GM23338 (cell line): ENCODE measurements at regions not wholly inside any gene's neighbourhood (a gene's known extent, or its start where the extent isn't known, plus 50 kb on each side); places are given as distances from the start of the nearest gene placed in this dataset.

ENCODE experiments used
- ATAC-seq: fragments of 200-7000 bp; cut with Tn5 transposase; 3 replicates; pipeline ENCODE4 v1.9.1; 2020
- DNase-seq: peaks from one replicate; pipeline ENCODE4 v3.0.0-alpha.2; 2015; ENCODE audit warnings: low spot score
- H2AFZ ChIP-seq: fragments of 200-600 bp; sonication (generic); 2 replicates; pipeline ENCODE4 v1.8.0; 2016; ENCODE audit warnings: antibody characterized with exemption, mild to moderate bottlenecking, moderate library complexity
- H3F3A ChIP-seq: fragments of 200-600 bp; sonication (generic); replicated peaks from 2 replicates; pipeline ENCODE4 v1.8.0; 2017; ENCODE audit warnings: antibody characterized with exemption, mixed run types, low read depth
- H3K27ac ChIP-seq: fragments of 200-600 bp; sonication (generic); 2 replicates; pipeline ENCODE4 v1.6.1; 2016; ENCODE audit warnings: low read depth
- H3K27me3 ChIP-seq: fragments of 200-600 bp; sonication (generic); 2 replicates; pipeline ENCODE4 v1.8.0; 2016; ENCODE audit warnings: mild to moderate bottlenecking, mixed run types, moderate library complexity; ENCODE audit not compliant: insufficient read depth
- H3K36me3 ChIP-seq: fragments of 200-600 bp; sonication (generic); 2 replicates; pipeline ENCODE4 v1.8.0; 2016; ENCODE audit warnings: mild to moderate bottlenecking; ENCODE audit not compliant: insufficient read depth
- H3K4me1 ChIP-seq: fragments of 200-600 bp; sonication (generic); 2 replicates; pipeline ENCODE4 v1.8.0; 2016; ENCODE audit warnings: mild to moderate bottlenecking, moderate library complexity; ENCODE audit not compliant: insufficient read depth
- H3K4me2 ChIP-seq: fragments of 200-600 bp; sonication (generic); 2 replicates; pipeline ENCODE4 v1.7.1; 2017; ENCODE audit warnings: mixed run types
- H3K4me3 ChIP-seq: fragments of 200-600 bp; sonication (generic); 2 replicates; pipeline ENCODE4 v1.6.1; 2016; ENCODE audit warnings: mixed run types
- H3K79me2 ChIP-seq: fragments of 200-600 bp; sonication (generic); replicated peaks from 2 replicates; pipeline ENCODE4 v1.8.0; 2017; ENCODE audit warnings: mild to moderate bottlenecking; ENCODE audit not compliant: insufficient read depth
- H3K9me2 ChIP-seq: fragments of 200-600 bp; sonication (generic); 2 replicates; pipeline ENCODE4 v1.8.0; 2017; ENCODE audit not compliant: insufficient read depth
- H4K20me1 ChIP-seq: fragments of 200-600 bp; sonication (generic); replicated peaks from 2 replicates; pipeline ENCODE4 v1.8.0; 2017; ENCODE audit warnings: mild to moderate bottlenecking; ENCODE audit not compliant: insufficient read depth
- H3K27ac Mint-ChIP-seq: 2 replicates; pipeline ENCODE4 v1.8.0; 2020; ENCODE audit warnings: inconsistent platforms, mild to moderate bottlenecking, moderate library complexity, mixed read lengths
- H3K27me3 Mint-ChIP-seq: 3 replicates; pipeline ENCODE4 v1.8.0; 2022; ENCODE audit warnings: low read depth, mild to moderate bottlenecking, moderate library complexity, mixed read lengths, inconsistent platforms; ENCODE audit not compliant: insufficient read depth, poor library complexity
- H3K36me3 Mint-ChIP-seq: 3 replicates; pipeline ENCODE4 v1.8.0; 2021; ENCODE audit warnings: low read depth, mild to moderate bottlenecking, inconsistent platforms, moderate library complexity, mixed read lengths
- H3K4me1 Mint-ChIP-seq: 3 replicates; pipeline ENCODE4 v1.8.0; 2020; ENCODE audit warnings: mild to moderate bottlenecking, inconsistent platforms, mixed read lengths
- H3K4me3 Mint-ChIP-seq: 3 replicates; pipeline ENCODE4 v1.8.0; 2021; ENCODE audit warnings: moderate library complexity, mild to moderate bottlenecking, inconsistent platforms, mixed read lengths
- H3K9me3 Mint-ChIP-seq: 3 replicates; pipeline ENCODE4 v1.8.0; 2020; ENCODE audit warnings: moderate library complexity, mild to moderate bottlenecking, inconsistent platforms, mixed read lengths
- NANOG ChIP-seq: IDR thresholded peaks from 2 replicates; pipeline ENCODE4 v1.6.1; 2016; ENCODE audit warnings: antibody characterized with exemption, borderline replicate concordance
- POLR2AphosphoS5 ChIP-seq: IDR thresholded peaks from 2 replicates; pipeline ENCODE4 v1.6.1; 2016; ENCODE audit warnings: antibody characterized with exemption, low read depth
- ZNF114 ChIP-seq: fragments of 250-450 bp; sonication (Bioruptor Pico); IDR thresholded peaks from 2 replicates; pipeline ENCODE4 v1.5.0; 2020; ENCODE audit warnings: mild to moderate bottlenecking, moderate library complexity
- ZNF331 ChIP-seq: fragments of 250-450 bp; sonication (Bioruptor Pico); IDR thresholded peaks from 2 replicates; pipeline ENCODE4 v1.5.0; 2020; ENCODE audit warnings: low read depth, mild to moderate bottlenecking, moderate library complexity
- TF ChIP-seq, protein P1 (sequence below): fragments of 250-450 bp; sonication (Bioruptor Pico); IDR thresholded peaks from 2 replicates; pipeline ENCODE4 v1.5.0; 2020; ENCODE audit warnings: mild to moderate bottlenecking, moderate library complexity
- TF ChIP-seq, protein P2 (sequence below), 2 experiments: fragments of 200-600 bp in 1 of 2; sonication (generic) in 1 of 2; conservative IDR thresholded peaks; 2 replicates each; pipeline versions ENCODE4 v1.5.1 to v1.6.1; 2016 to 2017; ENCODE audit warnings: antibody characterized with exemption in 2 of 2, low read depth in 2 of 2, mild to moderate bottlenecking in 2 of 2, moderate library complexity in 1 of 2

DNA sequence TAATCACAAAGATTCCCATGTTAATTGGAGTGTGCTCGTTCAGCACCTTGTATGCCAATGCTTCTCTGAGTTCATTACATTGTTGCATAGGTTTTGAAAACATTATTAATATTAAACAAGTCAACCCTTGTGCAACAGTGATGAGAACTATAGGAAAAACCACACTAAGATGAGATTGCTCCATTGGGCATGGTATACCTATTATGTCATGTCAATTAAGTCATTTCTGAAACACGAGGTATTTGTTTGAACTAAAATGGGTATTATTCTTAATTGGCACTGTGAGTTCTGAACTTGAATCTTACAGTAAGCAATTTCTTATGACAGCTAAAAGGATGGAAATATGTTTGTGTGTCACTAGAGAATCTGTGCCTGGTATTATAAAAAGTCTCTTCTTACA lies 447.7 kb downstream of the EFNA5 start:
- Histone ChIP-seq H3K27me3 (no peaks in the 10 kb centered on the region), H3K36me3 (no peaks in the 10 kb centered on the region), H3K4me3 (no peak overlapping the region), H2AFZ (no peak overlapping the region), H3K9me2 (no peaks in the 10 kb centered on the region), H3K4me2 (no peak overlapping the region), H3K4me1 (no peaks in the 10 kb centered on the region), H3F3A (no peaks in the 10 kb centered on the region), H3K79me2 (no peaks in the 10 kb centered on the region), H4K20me1 (no peaks in the 10 kb centered on the region), H3K27ac (no peak overlapping the region)
- peaks cover 2% of the 10 kb centered on the region for H3K27me3 Mint-ChIP-seq
- no peak for DNase-seq
- ATAC-seq, result no peak
- TF ChIP-seq, protein P1, sequence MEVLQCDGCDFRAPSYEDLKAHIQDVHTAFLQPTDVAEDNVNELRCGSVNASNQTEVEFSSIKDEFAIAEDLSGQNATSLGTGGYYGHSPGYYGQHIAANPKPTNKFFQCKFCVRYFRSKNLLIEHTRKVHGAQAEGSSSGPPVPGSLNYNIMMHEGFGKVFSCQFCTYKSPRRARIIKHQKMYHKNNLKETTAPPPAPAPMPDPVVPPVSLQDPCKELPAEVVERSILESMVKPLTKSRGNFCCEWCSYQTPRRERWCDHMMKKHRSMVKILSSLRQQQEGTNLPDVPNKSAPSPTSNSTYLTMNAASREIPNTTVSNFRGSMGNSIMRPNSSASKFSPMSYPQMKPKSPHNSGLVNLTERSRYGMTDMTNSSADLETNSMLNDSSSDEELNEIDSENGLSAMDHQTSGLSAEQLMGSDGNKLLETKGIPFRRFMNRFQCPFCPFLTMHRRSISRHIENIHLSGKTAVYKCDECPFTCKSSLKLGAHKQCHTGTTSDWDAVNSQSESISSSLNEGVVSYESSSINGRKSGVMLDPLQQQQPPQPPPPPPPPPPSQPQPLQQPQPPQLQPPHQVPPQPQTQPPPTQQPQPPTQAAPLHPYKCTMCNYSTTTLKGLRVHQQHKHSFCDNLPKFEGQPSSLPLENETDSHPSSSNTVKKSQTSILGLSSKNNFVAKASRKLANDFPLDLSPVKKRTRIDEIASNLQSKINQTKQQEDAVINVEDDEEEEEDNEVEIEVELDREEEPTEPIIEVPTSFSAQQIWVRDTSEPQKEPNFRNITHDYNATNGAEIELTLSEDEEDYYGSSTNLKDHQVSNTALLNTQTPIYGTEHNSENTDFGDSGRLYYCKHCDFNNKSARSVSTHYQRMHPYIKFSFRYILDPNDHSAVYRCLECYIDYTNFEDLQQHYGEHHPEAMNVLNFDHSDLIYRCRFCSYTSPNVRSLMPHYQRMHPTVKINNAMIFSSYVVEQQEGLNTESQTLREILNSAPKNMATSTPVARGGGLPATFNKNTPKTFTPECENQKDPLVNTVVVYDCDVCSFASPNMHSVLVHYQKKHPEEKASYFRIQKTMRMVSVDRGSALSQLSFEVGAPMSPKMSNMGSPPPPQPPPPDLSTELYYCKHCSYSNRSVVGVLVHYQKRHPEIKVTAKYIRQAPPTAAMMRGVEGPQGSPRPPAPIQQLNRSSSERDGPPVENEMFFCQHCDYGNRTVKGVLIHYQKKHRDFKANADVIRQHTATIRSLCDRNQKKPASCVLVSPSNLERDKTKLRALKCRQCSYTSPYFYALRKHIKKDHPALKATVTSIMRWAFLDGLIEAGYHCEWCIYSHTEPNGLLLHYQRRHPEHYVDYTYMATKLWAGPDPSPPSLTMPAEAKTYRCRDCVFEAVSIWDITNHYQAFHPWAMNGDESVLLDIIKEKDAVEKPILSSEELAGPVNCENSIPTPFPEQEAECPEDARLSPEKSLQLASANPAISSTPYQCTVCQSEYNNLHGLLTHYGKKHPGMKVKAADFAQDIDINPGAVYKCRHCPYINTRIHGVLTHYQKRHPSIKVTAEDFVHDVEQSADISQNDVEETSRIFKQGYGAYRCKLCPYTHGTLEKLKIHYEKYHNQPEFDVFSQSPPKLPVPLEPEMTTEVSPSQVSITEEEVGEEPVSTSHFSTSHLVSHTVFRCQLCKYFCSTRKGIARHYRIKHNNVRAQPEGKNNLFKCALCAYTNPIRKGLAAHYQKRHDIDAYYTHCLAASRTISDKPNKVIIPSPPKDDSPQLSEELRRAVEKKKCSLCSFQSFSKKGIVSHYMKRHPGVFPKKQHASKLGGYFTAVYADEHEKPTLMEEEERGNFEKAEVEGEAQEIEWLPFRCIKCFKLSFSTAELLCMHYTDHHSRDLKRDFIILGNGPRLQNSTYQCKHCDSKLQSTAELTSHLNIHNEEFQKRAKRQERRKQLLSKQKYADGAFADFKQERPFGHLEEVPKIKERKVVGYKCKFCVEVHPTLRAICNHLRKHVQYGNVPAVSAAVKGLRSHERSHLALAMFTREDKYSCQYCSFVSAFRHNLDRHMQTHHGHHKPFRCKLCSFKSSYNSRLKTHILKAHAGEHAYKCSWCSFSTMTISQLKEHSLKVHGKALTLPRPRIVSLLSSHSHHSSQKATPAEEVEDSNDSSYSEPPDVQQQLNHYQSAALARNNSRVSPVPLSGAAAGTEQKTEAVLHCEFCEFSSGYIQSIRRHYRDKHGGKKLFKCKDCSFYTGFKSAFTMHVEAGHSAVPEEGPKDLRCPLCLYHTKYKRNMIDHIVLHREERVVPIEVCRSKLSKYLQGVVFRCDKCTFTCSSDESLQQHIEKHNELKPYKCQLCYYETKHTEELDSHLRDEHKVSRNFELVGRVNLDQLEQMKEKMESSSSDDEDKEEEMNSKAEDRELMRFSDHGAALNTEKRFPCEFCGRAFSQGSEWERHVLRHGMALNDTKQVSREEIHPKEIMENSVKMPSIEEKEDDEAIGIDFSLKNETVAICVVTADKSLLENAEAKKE (CRISPR knock-in tag), result no peak
- TF ChIP-seq POLR2AphosphoS5 (no peak), ZNF114 (CRISPR knock-in tag) (no peak)
- no peak overlapping the region for H3K4me3 Mint-ChIP-seq
- no peak overlapping the region for H3K27ac Mint-ChIP-seq
- H3K36me3 Mint-ChIP-seq, result no peaks in the 10 kb centered on the region
- H3K9me3 Mint-ChIP-seq, result no peaks in the 10 kb centered on the region
- no peaks in the 10 kb centered on the region for H3K4me1 Mint-ChIP-seq

DNA sequence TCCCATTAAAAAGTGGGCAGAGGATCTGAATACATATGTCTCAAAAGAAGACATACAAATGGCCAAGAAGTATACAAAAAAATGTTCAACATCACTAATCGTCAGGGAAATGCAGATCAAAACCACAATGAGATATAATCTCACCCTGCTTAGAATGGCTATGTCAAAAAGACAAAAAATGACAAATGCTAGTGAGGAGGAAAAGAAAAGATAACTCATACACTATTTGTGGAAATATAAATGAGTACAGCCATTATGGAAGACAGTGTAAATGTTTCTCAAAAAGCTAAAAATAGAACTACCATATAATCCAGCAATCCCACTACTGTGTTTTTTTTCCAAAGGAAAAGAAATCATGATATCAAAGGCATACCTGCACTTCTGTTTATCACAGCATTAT lies 450.7 kb downstream of the EFNA5 start:
- H3K4me3 ChIP-seq, result no peak overlapping the region
- H3K79me2 ChIP-seq, result no peaks in the 10 kb centered on the region
- no peak for DNase-seq
- no peak overlapping the region for H3K4me2 ChIP-seq
- Mint-ChIP-seq H3K9me3 (no peaks in the 10 kb centered on the region), H3K4me1 (no peaks in the 10 kb centered on the region), H3K4me3 (no peak overlapping the region), H3K36me3 (no peaks in the 10 kb centered on the region), H3K27ac (no peak overlapping the region), H3K27me3 (peaks cover 2% of the 10 kb centered on the region)
- H3K36me3 ChIP-seq, result no peaks in the 10 kb centered on the region
- no peaks in the 10 kb centered on the region for H4K20me1 ChIP-seq
- H2AFZ ChIP-seq, result no peak overlapping the region
- no peak overlapping the region for H3K27ac ChIP-seq
- ATAC-seq, result no peak
- no peaks in the 10 kb centered on the region for H3K27me3 ChIP-seq
- TF ChIP-seq ZNF331 (CRISPR knock-in tag) (no peak), NANOG (no peak)
- TF ChIP-seq, protein P2, sequence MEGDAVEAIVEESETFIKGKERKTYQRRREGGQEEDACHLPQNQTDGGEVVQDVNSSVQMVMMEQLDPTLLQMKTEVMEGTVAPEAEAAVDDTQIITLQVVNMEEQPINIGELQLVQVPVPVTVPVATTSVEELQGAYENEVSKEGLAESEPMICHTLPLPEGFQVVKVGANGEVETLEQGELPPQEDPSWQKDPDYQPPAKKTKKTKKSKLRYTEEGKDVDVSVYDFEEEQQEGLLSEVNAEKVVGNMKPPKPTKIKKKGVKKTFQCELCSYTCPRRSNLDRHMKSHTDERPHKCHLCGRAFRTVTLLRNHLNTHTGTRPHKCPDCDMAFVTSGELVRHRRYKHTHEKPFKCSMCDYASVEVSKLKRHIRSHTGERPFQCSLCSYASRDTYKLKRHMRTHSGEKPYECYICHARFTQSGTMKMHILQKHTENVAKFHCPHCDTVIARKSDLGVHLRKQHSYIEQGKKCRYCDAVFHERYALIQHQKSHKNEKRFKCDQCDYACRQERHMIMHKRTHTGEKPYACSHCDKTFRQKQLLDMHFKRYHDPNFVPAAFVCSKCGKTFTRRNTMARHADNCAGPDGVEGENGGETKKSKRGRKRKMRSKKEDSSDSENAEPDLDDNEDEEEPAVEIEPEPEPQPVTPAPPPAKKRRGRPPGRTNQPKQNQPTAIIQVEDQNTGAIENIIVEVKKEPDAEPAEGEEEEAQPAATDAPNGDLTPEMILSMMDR (conservative IDR thresholded peaks at IDR 0.05; ENCODE audit: low read depth in 2 of 2), result no peak
- no peaks in the 10 kb centered on the region for H3K9me2 ChIP-seq
- H3F3A ChIP-seq, result no peaks in the 10 kb centered on the region
- H3K4me1 ChIP-seq, result no peaks in the 10 kb centered on the region
